GM19240 (cell line): ENCODE measurements at regions not wholly inside any gene's neighbourhood (a gene's known extent, or its start where the extent isn't known, plus 50 kb on each side); places are given as distances from the start of the nearest gene placed in this dataset.
"Not testable (repeated sequence)": the region's sequence is repeated elsewhere in the genome, so short reads cannot be mapped to it uniquely, and the experiment has no call there.

Experiments
- DNase-seq: peaks from one replicate; pipeline ENCODE4 v3.0.0; 2011; ENCODE audit warnings: low spot score; ENCODE audit not compliant: insufficient read length

DNA sequence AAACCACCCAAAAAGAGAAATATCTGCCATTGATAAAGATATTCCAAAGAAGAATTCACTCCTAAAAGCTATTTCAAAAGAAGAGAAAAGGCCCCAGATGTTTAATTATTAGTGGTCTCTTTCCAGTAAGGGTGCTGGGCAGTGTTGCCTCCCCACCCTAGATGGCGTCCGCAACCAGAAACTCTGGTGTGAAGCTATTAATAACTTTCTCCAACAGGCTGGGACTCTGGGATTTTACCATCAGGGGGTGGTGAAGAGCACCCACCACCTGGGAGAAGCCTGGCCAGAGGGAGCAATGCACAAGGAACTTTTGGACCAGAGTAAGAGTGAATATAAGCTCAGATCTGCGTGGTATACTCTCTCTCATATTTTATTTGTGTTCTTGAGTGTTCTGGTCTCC is 115.4 kb upstream of the TIAM1 start:
- no peak for DNase-seq

DNA sequence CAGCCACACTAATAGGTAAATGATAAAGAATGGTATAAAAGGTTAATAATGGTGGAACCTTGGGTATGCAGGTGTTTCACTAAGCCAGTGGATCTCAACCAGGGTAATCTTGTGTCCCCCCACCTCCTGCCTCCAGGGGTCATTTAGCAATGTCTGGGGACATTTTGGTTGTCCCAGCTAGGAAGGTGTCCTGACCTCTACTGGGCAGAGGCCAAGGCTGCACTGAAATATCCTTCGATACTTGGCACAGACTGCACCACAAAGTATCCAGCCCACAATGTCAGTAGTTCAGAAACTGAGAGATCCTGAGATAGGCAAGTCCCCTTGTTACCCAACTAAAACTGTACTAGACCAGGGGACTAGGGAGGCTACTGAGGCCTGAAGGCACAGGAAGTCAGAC is 113.6 kb upstream of the TIAM1 start:
- no peak for DNase-seq

DNA sequence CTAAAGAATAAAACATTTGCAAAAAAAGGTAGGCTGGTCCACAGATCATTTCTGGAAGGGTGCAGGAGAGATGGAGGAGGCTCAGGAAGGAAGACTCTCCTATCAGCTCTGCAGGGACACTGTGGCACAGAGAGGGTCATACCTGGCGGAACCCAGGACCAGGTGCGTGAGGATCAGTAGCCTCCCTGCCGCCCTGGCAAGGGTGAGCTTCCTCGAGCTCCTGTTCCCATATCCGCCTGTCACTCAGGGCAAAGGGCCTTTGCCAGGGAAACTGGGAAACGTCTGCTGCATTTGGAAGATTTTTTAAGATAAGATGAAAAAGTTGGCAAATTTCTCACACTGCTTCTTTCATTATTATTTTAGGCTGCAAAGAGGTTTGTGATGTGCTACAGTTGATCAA is 112.1 kb upstream of the TIAM1 start:
- DNase-seq = no peak

DNA sequence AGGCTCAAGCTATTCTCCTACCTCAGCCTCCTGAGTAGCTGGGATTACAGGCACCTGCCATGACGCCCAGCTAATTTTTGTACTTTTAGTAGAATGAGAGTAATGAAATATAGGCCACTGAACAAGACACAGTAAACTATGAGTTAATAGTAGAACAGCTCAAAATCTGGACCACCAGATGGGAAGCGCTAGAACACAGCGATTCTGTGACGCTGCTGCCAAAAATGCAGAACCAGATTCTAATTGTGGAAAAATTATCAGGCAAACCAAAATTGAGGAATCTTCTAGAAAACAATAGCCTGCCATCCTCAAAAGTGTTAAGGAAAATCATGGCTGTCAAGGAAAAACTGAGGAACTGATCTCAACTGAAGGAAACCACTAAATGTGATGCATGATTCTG is 111.4 kb upstream of the TIAM1 start:
- no peak for DNase-seq

DNA sequence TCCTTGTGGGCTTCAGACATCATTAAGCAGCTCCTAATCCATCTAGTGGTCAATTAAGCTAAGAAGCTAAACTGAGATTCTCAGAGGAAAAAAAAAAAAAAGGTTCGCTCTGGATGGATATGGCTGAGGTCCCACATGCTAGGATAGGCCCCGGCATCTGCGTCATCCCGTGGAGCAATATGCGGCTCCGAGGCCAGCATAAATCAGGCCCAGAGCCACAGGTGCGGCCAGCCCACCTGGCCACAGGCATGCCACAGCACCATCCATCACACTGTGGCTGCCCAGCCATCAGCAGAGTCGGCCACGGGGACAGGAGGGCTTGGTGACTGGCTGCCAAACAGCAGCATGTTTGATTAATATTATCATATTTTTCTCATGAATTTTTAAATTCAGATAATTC is 106.9 kb upstream of the TIAM1 start:
- DNase-seq = no peak

DNA sequence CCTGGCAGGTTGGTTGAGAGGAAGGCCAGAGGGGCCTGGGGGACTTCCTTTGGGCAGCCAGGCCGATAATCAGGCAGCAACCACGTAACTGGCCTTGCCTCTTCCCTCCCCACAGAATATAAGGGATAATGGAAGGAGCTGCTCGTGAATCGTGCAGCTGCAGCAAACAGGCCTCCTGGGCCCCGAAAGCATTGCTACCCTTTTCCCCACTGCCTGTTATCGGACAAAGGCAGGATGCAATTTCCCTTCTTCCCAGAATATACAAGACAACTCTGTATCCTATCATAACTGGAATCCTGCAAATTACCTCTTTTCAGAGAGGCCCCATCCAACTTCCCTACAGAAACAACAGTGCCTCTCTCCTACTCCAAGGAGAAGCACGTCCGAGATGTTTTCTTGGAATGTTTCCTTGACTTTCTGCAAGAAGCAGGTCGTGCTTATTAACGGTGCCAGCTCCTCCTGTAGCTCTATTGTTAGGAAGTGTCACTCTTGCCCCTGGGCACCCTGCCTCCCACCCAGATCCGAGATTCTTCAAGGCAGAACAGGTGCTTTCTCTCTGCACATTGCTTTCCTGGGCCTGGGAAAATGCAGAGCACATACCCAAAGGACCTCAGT is 106.0 kb upstream of the TIAM1 start:
- DNase-seq = no peak

DNA sequence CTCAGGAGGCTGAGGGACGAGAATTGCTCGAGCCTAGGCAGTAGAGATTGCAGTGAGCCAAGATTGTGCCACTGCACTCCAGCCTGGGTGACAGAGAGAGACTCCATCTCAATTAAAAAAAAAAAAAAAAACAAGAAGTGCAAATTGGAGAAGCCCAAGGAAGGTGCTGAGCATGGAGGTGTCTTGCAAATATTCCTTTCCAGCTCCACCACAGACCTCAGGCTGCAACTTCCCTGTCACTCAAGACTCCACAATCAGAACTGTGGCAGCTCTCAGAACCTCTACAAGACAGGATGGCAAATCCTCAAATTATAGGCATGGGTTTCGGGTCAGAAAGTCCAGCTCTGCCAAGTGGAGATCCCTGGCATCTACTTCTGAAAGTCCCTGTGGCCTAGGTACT is 104.4 kb upstream of the TIAM1 start:
- DNase-seq = no peak

DNA sequence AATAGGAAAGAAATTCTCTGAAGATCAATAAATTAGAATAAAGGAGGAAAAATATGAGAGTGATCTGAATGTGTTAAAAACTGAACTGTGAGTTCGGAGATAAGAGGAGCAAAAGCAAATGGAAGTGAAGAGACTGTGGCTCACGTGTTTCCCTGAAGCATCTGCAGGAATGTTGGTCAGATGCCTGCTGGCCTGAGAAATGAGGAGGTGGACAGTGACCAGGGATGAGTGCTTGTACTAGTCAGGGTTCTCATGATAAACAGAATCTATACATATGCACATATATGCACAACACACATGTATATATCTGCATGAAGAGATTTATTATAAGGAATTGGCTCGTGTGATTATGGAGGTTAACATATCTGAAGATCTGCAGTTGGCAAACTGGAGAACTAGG is 103.4 kb upstream of the TIAM1 start:
- DNase-seq = no peak

DNA sequence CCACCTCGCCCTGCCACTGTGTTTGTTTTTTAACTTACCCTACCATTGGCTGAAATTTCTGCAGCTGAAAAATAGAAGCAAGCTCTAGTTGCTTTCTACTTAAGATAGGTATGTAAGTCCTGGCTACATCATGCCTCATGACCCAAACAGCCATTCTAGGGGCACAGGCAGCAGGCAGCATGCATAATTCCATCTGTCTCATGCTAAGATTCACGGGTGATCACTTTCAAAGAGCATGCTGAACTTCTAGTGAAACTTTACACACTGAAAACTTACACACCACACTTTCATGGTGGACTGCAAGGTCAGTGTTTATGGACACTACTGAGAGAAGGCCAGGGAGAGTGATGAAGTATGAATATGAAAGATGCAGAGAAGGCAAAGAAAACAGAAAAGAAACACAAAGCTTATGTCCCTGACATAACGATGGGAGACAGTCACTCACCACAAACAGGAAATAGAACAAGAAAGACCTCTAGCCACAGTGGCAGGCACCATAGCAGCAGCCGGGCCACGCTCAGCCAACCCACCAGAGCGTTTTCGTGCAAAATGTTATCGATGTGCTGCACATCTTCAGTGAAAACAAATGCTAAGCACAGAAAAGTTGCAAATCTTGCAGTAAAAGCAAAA is 102.3 kb upstream of the TIAM1 start:
- no peak for DNase-seq

DNA sequence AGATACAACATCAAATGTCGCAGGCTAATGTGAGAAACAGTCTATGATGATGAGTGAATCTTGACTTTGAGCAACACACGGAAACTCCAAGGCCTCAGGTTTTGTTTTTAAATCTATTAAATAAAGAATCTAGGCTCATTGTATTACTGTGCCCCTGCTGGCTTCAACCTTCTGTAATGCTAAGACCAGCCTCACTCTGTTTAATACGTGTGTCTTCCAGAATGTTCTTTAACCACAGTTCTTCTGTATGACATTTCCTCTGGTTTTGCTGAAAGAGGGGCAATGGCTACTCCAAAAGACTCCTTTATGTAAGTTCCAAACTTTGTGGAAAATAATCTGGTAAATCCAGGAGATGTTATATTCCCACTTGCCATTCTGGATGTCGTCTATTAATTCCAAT is 101.1 kb upstream of the TIAM1 start:
- DNase-seq = no peak

DNA sequence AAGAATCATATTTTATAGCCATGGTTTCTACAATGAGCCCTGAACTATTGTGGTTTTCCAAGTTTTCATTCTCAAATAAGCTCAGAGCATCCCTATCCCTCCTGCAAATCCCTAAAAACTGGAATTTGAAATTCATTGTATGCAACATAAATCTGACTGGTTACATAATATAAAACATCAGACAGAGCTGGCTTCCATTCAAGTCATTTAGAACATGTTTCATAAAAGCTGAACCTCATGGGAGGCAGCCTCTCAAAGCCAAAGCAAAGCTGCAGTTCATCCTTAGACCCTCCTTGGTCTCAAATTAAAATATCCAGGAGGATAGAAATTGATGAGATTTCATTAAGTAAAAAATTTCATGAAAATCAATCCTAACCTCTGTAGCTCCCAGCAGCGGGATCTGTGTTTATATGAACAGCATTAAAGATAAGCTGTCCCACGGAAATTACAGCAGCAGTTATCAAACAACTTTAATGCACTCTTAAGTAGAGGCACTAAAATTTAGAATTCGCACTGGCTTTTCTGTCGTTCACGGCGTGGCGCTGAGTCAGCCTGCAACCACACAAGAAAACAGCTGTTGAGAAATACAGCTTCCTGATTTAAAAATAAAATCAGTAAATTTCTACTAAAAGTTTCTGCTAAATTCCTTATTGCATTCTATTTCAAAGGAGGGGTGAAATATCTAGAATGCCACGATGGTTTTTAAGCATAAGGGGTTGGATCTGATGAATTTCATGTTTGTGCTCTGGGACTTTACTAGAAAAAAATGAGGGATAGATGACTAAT is 99.9 kb upstream of the TIAM1 start:
- no peak for DNase-seq

DNA sequence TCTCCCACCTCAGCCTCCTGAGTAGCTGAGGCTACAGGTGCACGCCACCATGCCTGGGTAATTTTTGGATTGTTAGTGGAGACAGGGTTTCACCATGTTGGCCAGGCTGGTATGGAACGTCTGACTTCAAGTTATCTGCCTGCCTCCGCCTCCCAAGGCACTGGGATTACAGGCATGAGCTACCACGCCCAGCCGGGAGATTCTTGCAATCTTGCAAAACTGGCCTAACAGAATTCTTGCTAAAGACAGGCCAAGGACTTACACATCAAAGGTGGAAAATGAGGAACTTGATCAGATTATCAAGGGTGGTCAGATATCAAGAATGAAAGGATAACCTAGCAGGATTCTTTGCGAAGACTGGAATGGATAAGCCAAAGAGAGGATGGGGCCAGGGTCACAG is 98.3 kb upstream of the TIAM1 start:
- DNase-seq = no peak

DNA sequence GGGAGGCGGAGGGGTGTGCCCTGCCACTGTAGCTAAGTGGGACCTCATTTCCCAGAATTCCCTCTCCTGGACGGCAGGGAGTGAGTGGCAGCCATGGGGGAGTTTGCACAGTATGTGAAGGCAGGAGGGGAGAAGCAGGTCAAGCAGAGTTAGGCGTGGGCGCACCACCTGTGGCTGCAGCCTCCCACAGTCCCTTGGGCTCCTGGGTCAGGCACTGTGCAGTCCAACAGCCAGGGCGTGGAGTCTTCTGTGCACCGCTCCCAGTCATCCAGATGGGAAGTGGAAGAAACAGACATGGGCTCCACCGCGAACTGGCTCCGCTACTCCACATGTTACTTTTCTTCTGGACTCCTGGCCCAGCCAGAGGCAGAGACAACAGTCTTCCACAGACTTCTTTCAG is 85.4 kb upstream of the TIAM1 start:
- DNase-seq = no peak

DNA sequence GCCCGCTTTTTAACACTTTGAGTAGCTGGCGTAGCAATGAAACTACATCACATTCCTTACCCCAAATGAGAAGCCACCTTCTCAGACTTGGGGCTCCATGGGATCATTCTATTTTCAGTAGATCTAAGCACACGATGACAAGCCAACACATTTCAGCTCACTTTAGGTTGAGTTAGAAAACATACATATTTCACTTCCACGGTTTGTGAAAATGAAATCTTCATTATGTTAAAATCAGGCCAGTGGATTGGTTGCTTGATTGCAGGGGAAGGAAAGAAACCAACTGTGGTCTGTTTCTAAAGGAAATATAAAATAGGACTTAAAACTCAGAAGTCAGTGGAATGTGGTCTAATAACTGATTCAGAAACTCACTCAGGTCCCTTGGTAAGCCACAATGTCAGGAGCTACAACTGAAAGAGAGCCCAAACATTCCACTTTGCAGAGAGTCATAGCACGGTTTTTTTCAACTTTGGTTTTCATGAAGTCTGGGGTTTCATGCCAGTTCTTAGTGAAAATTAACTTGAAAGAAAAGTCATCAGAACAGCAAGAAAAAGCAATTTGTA is 82.3 kb upstream of the TIAM1 start:
- DNase-seq = no peak

DNA sequence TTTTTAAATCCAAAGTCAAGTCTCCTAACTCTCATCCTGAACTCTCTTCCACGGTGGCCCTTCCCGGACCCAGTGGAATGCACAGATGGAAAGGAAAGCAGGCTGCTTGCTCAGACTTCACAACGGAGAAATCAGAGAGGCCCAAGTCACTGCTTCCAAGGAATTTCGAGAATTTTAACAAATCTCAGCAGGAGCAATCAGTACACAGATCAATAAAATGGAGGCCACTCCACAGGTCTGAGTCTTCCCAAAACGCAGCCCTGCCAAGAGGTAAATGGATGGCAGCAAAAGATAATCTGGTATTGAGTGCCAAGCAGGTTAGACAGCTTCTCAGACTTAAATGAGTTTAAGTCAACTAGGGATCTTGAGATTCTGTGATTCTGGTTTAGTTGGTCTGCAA is 81.1 kb upstream of the TIAM1 start:
- DNase-seq = no peak

DNA sequence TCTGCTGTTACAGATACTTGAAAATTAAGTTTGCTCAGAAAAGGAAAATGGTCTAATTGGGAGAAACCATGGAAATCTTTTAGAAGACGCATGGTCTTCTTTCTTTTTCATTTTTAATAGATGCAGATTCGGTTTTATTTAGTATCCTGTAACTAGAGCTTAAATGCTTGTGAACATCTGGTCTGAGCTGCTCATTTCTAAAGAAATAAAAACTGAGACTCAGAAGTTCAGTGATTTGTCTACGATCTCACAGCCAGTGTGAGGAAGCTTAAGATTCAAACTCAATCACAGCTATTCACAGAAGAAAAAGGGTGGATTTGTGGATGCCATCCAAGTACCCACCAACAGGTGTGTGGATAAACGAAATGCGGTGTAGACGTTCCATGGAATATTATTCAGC is 80.0 kb upstream of the TIAM1 start:
- no peak for DNase-seq

DNA sequence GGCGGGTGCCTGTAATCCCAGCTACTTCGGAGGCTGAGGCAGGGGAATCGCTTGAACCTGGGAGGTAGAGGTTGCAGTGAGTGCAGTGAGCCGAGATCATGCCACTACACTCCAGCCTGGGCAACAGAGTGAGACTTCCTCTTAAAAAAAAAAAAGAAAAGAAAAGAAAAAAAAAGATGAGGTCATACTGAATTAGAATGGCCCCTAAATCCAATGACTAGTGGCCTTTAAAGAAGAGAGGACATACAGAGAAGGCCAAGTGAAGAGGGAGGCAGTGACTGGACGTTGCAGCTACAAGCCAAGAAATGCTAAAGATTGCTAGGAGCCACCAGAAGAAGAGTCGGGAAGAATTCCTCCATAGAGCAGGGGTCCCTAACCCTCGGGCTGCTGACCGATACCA is 76.9 kb upstream of the TIAM1 start:
- no peak for DNase-seq

DNA sequence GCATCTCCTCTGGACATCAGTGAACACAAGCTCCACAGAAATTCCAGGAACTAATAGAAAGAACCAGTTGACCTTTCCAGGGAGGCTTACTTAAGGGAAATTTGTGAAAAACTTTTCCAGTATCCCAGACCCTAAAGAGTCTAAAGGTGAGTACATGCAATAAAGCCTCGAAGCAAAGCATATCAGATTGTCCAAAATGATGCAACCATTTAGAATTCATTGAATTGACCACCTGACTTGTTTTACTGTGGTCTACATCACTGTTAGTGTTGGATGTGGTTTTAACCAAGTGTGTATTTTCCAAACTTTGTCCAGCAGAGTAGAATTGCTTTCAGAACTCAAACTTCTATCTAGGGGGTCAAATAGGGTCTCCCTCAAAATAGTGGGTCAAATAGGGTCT is 76.3 kb upstream of the TIAM1 start:
- DNase-seq = no peak

DNA sequence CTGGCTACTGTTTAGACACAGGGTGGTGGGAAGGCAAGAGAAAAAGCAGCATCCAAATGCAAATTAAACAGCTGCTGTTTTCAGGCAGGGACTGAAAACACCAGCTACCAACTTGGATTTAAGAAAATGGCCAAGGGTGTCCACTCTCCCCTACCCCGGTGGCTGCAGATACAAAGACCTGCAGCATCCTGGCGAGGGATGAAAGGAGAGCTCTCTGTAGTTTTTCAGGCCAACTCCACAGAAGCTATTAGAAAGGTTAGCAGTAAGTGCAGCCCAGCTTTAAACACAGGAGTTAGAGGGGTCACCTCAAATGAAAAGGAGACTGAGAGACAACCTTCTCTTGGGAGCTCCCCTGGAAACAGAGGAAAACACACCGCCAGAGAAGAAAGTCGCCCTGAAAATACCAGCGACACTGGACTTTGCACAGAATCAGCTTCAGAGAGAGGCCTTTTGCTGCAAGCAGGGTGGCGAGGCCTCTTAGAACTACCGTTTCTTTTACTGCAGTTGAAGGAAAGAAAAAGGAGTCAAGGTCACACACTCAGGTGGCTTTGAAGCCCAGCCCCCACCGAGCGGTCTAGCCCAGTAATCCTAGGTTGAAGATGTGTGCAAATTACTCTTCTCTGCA is 74.4 kb upstream of the TIAM1 start:
- DNase-seq = no peak

DNA sequence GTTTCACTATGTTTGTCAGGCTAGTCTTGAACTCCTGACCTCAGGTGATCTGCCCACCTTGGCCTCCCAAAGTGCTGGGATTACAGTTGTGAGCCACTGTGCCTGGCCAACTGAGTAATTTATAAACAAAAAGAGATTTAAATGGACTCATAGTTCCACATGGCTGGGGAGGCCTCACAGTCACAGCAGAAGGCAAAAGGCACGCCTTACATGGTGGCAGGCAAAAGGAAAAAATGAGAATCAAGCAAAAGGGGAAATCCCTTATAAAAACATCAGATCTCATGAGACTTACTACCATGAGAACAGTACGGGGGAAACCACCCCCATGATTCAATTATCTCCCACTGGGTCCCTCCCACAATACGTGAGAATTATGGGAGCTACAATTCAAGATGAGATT is 73.2 kb upstream of the TIAM1 start:
- not testable (repeated sequence) for DNase-seq

DNA sequence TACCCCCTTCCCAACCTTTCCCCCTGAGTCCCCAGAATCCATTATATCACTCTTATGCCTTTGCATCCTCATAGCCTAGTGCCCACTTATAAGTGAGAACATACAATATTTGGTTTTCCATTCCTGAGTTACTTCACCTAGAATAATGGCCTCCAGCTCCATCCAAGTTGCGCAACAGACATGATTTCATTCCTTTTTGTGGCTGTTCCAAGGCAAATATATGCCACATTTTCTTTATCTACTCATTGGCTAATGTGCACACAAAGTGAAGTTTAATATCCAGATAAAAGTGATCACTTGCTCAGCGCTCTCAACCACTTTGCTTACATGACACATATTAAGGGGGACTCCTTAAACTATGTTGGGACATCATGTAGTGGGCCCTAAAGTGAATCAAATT is 72.4 kb upstream of the TIAM1 start:
- no peak for DNase-seq
